ENCODE measurements at regions not wholly inside any gene's neighbourhood (a gene's known extent, or its start where the extent isn't known, plus 50 kb on each side); places are given as distances from the start of the nearest gene placed in this dataset.

DNA sequence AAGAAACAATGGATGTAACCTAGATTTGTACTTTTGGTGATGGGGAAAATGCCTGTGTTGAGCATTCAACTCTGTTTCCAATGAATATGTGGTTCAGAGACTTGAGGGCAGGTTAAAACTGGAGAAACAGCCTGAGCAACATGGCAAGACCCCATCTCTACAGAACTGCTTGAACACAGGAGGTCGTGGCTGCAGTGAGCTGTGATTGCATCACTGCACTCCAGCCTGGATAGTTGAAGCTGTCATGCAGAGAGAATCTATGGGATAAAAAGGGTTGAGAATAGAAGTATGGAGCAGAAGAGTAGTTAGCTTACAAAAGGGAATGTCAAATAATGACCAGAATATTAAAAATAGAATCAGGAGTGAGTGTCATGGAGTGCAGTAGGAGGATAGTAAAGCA, 134.8 kb upstream of the PDE5A start:
- no peaks in the 10 kb centered on the region for H4K20me1 ChIP-seq (ENCODE audit: insufficient read depth, low read length)
- H3K4me3 ChIP-seq (ENCODE audit: low read depth, low read length, poor library complexity, severe bottlenecking): no peak overlapping the region
- H3K27ac ChIP-seq (ENCODE audit: low read depth, low read length, poor library complexity, severe bottlenecking): no peak overlapping the region
- intact Hi-C loops (cut with micrococcal nuclease; ENCODE audit: unreplicated experiment): no loop called here
- no peak overlapping the region for H2AFZ ChIP-seq (ENCODE audit: low read length)
- no peak for TF ChIP-seq EZH2phosphoT487 (IDR thresholded peaks at IDR 0.05; ENCODE audit: borderline replicate concordance, low read depth, low read length)
- TF ChIP-seq, protein P1, sequence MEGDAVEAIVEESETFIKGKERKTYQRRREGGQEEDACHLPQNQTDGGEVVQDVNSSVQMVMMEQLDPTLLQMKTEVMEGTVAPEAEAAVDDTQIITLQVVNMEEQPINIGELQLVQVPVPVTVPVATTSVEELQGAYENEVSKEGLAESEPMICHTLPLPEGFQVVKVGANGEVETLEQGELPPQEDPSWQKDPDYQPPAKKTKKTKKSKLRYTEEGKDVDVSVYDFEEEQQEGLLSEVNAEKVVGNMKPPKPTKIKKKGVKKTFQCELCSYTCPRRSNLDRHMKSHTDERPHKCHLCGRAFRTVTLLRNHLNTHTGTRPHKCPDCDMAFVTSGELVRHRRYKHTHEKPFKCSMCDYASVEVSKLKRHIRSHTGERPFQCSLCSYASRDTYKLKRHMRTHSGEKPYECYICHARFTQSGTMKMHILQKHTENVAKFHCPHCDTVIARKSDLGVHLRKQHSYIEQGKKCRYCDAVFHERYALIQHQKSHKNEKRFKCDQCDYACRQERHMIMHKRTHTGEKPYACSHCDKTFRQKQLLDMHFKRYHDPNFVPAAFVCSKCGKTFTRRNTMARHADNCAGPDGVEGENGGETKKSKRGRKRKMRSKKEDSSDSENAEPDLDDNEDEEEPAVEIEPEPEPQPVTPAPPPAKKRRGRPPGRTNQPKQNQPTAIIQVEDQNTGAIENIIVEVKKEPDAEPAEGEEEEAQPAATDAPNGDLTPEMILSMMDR (conservative IDR thresholded peaks at IDR 0.05; ENCODE audit: low read length): no peak
- POLR2A ChIA-PET: no interaction called here
- no peaks in the 10 kb centered on the region for H3K4me1 ChIP-seq (ENCODE audit: insufficient read depth, low read length, poor library complexity, severe bottlenecking)
- CTCF ChIA-PET (ENCODE audit: unreplicated experiment): no interaction called here
- no TSS peak for BruUV-seq (replicated peaks)
- no peaks in the 10 kb centered on the region for H3K36me3 ChIP-seq (ENCODE audit: insufficient read depth, low read length)
- H3K9me3 ChIP-seq (ENCODE audit: low read length): no peaks in the 10 kb centered on the region
- no peak overlapping the region for H3K4me2 ChIP-seq (ENCODE audit: low read length)
- no peaks in the 10 kb centered on the region; the same call in 1 of the 2 replicates for H3K9me2 ChIP-seq (ENCODE audit: insufficient read depth, low read length)
- DNase-seq (ENCODE audit: low spot score): no peak
- no peaks in the 10 kb centered on the region for H3K79me2 ChIP-seq (ENCODE audit: insufficient read depth, low read depth, low read length)

DNA sequence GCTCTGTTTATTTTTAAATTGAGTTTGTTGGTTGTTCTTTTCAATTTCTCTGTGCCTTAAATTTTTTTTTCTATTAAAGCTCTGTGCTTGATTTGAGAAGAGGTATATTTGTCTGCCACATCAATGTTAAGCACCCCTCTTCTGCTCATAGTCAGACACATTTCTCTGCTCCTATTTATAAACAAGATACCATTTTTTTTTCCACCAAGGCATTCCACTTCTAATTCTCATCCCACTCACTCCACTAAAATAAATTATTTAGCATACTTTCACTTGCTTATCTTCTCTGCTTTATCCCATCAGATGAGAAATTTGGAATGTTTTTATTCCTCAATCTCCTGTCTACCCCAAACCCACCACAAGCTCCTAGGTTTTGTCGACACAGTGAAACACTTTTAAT, 127.0 kb upstream of the PDE5A start:
- intact Hi-C loops (cut with micrococcal nuclease; ENCODE audit: unreplicated experiment): no loop called here
- no peak for DNase-seq (ENCODE audit: low spot score)
- BruUV-seq (replicated peaks): no TSS peak
- Histone ChIP-seq H3K4me2 (ENCODE audit: low read length) (no peak overlapping the region), H4K20me1 (ENCODE audit: insufficient read depth, low read length) (no peaks in the 10 kb centered on the region), H3K9me3 (ENCODE audit: low read length) (no peaks in the 10 kb centered on the region), H3K9me2 (ENCODE audit: insufficient read depth, low read length) (no peaks in the 10 kb centered on the region; the same call in 1 of the 2 replicates), H3K4me3 (ENCODE audit: low read depth, low read length, poor library complexity, severe bottlenecking) (no peak overlapping the region), H2AFZ (ENCODE audit: low read length) (no peak overlapping the region), H3K79me2 (ENCODE audit: insufficient read depth, low read depth, low read length) (no peaks in the 10 kb centered on the region), H3K36me3 (ENCODE audit: insufficient read depth, low read length) (no peaks in the 10 kb centered on the region), H3K27ac (ENCODE audit: low read depth, low read length, poor library complexity, severe bottlenecking) (no peak overlapping the region), H3K4me1 (ENCODE audit: insufficient read depth, low read length, poor library complexity, severe bottlenecking) (no peaks in the 10 kb centered on the region)
- ChIA-PET POLR2A (interaction anchor here (0.7 kb wide), 1 partner anchor 1906 kb away, joined by 3 read pairs; no protein-coding TSS in a partner anchor), CTCF (ENCODE audit: unreplicated experiment) (no interaction called here)
- TF ChIP-seq, protein P1 (conservative IDR thresholded peaks at IDR 0.05; ENCODE audit: low read length): no peak
- no peak for TF ChIP-seq EZH2phosphoT487 (IDR thresholded peaks at IDR 0.05; ENCODE audit: borderline replicate concordance, low read depth, low read length)

DNA sequence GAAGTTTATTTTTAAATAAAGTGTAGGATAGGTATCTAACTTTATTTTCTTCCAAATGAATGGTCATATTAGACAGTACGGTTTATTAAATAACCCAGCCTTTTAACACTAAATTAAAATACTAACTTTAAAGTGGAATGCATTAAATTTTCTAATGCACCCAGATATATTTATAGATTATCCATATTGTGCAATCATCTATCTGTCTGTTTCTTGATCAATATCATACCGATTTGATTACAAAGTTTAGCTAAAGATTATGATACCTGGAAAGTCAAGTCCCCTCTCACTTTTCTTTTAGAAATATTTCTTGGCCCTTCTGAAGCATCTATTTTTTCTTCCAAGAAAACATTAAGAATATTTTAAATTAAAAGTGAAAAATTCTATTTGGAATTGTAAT, 124.3 kb upstream of the PDE5A start:
- Histone ChIP-seq H4K20me1 (ENCODE audit: insufficient read depth, low read length) (no peaks in the 10 kb centered on the region), H3K36me3 (ENCODE audit: insufficient read depth, low read length) (no peaks in the 10 kb centered on the region), H3K4me1 (ENCODE audit: insufficient read depth, low read length, poor library complexity, severe bottlenecking) (no peaks in the 10 kb centered on the region), H3K9me3 (ENCODE audit: low read length) (no peaks in the 10 kb centered on the region), H2AFZ (ENCODE audit: low read length) (no peak overlapping the region), H3K4me2 (ENCODE audit: low read length) (no peak overlapping the region), H3K27ac (ENCODE audit: low read depth, low read length, poor library complexity, severe bottlenecking) (no peak overlapping the region), H3K9me2 (ENCODE audit: insufficient read depth, low read length) (no peaks in the 10 kb centered on the region), H3K4me3 (ENCODE audit: low read depth, low read length, poor library complexity, severe bottlenecking) (no peak overlapping the region), H3K79me2 (ENCODE audit: insufficient read depth, low read depth, low read length) (no peaks in the 10 kb centered on the region)
- TF ChIP-seq EZH2phosphoT487 (IDR thresholded peaks at IDR 0.05; ENCODE audit: borderline replicate concordance, low read depth, low read length): no peak
- TF ChIP-seq, protein P1 (conservative IDR thresholded peaks at IDR 0.05; ENCODE audit: low read length): no peak
- ChIA-PET POLR2A (interaction anchor here (0.7 to 1.0 kb wide), 2 partner anchors 7 to 10 kb away, joined by 3 read pairs; no protein-coding TSS in a partner anchor), CTCF (ENCODE audit: unreplicated experiment) (no interaction called here)
- intact Hi-C loops (cut with micrococcal nuclease; ENCODE audit: unreplicated experiment): no loop called here
- no TSS peak for BruUV-seq (replicated peaks)
- no peak for DNase-seq (ENCODE audit: low spot score)

Data from OCI-LY7 (cell line).